ENCODE measurements at regions not wholly inside any gene's neighbourhood (a gene's known extent, or its start where the extent isn't known, plus 50 kb on each side); places are given as distances from the start of the nearest gene placed in this dataset.
A peak's percentile ranks its signal among the peaks of the same experiment; 100 is the strongest.

DNA sequence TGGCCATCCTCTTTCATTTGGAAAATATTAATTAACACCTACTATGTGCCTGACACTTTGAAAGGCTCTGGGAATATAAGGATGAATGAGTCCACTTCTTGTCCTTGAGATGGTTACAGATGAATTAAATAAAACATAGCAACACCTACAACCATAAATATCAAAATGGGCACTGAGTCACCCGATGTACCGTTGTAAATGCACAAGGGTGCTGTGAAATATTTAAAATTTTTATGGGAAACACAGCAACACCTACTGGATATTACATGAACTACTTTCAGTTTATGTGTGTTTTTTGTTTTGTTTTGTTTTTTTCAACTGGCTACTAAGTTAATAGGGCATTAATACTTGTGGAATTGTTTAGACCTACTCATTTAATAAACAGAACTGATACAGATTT lies 239.0 kb upstream of the NAALADL2 start:
- TF ChIP-seq EZH2 (IDR thresholded peaks at IDR 0.05; ENCODE audit: borderline replicate concordance, low read depth, low read length, poor library complexity, severe bottlenecking): no peak
- TF ChIP-seq, protein P1, sequence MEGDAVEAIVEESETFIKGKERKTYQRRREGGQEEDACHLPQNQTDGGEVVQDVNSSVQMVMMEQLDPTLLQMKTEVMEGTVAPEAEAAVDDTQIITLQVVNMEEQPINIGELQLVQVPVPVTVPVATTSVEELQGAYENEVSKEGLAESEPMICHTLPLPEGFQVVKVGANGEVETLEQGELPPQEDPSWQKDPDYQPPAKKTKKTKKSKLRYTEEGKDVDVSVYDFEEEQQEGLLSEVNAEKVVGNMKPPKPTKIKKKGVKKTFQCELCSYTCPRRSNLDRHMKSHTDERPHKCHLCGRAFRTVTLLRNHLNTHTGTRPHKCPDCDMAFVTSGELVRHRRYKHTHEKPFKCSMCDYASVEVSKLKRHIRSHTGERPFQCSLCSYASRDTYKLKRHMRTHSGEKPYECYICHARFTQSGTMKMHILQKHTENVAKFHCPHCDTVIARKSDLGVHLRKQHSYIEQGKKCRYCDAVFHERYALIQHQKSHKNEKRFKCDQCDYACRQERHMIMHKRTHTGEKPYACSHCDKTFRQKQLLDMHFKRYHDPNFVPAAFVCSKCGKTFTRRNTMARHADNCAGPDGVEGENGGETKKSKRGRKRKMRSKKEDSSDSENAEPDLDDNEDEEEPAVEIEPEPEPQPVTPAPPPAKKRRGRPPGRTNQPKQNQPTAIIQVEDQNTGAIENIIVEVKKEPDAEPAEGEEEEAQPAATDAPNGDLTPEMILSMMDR (conservative IDR thresholded peaks at IDR 0.05; ENCODE audit: low read depth, low read length): peak; percentile 38; the same call in 1 of the 2 replicates
- Histone ChIP-seq H3K36me3 (ENCODE audit: insufficient read depth, low read length, poor library complexity, severe bottlenecking) (no peaks in the 10 kb centered on the region), H3K9me3 (ENCODE audit: low read depth, low read length, poor library complexity, severe bottlenecking) (no peaks in the 10 kb centered on the region), H3K4me1 (ENCODE audit: insufficient read depth, low read length, poor library complexity, severe bottlenecking) (no peaks in the 10 kb centered on the region), H3K4me3 (ENCODE audit: low read depth, low read length, poor library complexity, severe bottlenecking) (no peak overlapping the region), H3K27me3 (replicated peaks; ENCODE audit: insufficient read depth, low read depth, low read length, poor library complexity) (no peaks in the 10 kb centered on the region), H3K27ac (ENCODE audit: low read depth, low read length, poor library complexity, severe bottlenecking) (no peak overlapping the region)
- intact Hi-C loops (cut with micrococcal nuclease; ENCODE audit: unreplicated experiment): loop anchor here (10.0 kb wide), 1 partner anchor 495 kb away; no protein-coding TSS in a partner anchor
- CTCF ChIA-PET: no interaction called here
- no TSS peak for BruUV-seq (replicated peaks)
- DNase-seq (ENCODE audit: low spot score): peak; percentile 33
- POLR2A ChIA-PET (ENCODE audit: low non-redundant PET): no interaction called here

DNA sequence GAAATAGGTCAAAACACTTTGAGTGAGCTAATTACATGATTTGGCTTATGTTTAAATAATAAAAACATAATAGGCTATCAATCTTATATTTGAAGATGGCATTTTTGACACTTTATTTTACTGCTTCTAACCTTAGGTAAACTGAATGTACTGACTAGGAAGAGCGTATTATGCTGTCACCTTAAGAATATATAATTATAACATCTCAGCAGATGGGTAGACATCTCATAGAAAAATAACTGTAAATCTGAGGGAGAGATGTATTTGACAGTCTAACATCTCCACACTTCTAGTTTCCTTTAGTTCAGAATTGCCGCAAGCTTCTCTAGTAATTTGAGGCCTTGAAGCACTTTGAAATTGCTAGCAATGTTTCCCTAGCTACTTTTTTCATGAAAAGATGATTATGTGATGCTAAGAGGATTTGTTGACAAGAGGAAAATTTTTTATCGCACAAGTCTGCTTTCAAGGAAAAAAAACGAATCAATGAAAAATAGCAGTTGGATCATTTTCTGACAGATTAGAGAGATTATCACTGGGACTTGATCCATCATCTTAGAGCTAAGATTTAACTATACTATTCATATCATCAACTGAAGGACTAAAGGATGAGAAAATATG lies 238.2 kb upstream of the NAALADL2 start:
- POLR2A ChIA-PET (ENCODE audit: low non-redundant PET): no interaction called here
- no TSS peak for BruUV-seq (replicated peaks)

GRCh38 chr3:174633342-174633741 lies 225.8 kb upstream of the NAALADL2 start:
- Histone ChIP-seq H3K4me3 (ENCODE audit: low read depth, low read length, poor library complexity, severe bottlenecking) (no peak overlapping the region), H3K9me3 (ENCODE audit: low read depth, low read length, poor library complexity, severe bottlenecking) (no peaks in the 10 kb centered on the region), H3K27ac (ENCODE audit: low read depth, low read length, poor library complexity, severe bottlenecking) (no peak overlapping the region), H3K4me1 (ENCODE audit: insufficient read depth, low read length, poor library complexity, severe bottlenecking) (no peaks in the 10 kb centered on the region), H3K27me3 (replicated peaks; ENCODE audit: insufficient read depth, low read depth, low read length, poor library complexity) (no peaks in the 10 kb centered on the region), H3K36me3 (ENCODE audit: insufficient read depth, low read length, poor library complexity, severe bottlenecking) (no peaks in the 10 kb centered on the region)
- POLR2A ChIA-PET (ENCODE audit: low non-redundant PET): interaction anchor here (0.6 kb wide), 1 partner anchor 748 kb away, joined by 3 read pairs; no protein-coding TSS in a partner anchor
- BruUV-seq (replicated peaks): no TSS peak
- TF ChIP-seq, protein P1 (conservative IDR thresholded peaks at IDR 0.05; ENCODE audit: low read depth, low read length): no peak
- TF ChIP-seq EZH2 (IDR thresholded peaks at IDR 0.05; ENCODE audit: borderline replicate concordance, low read depth, low read length, poor library complexity, severe bottlenecking): no peak
- CTCF ChIA-PET: no interaction called here
- DNase-seq (ENCODE audit: low spot score): no peak
- intact Hi-C loops (cut with micrococcal nuclease; ENCODE audit: unreplicated experiment): no loop called here

More for the DNA sequence above, 238.2 kb upstream of the NAALADL2 start:
- H3K27ac ChIP-seq (ENCODE audit: low read depth, low read length, poor library complexity, severe bottlenecking): no peak overlapping the region
- DNase-seq (ENCODE audit: low spot score): no peak
- intact Hi-C loops (cut with micrococcal nuclease; ENCODE audit: unreplicated experiment): loop anchor here (10.0 kb wide), 1 partner anchor 496 kb away; no protein-coding TSS in a partner anchor
- CTCF ChIA-PET: no interaction called here
- no peaks in the 10 kb centered on the region for H3K4me1 ChIP-seq (ENCODE audit: insufficient read depth, low read length, poor library complexity, severe bottlenecking)
- H3K9me3 ChIP-seq (ENCODE audit: low read depth, low read length, poor library complexity, severe bottlenecking): no peaks in the 10 kb centered on the region
- H3K4me3 ChIP-seq (ENCODE audit: low read depth, low read length, poor library complexity, severe bottlenecking): no peak overlapping the region
- TF ChIP-seq EZH2 (IDR thresholded peaks at IDR 0.05; ENCODE audit: borderline replicate concordance, low read depth, low read length, poor library complexity, severe bottlenecking): no peak
- TF ChIP-seq, protein P1 (conservative IDR thresholded peaks at IDR 0.05; ENCODE audit: low read depth, low read length): no peak
- no peaks in the 10 kb centered on the region for H3K27me3 ChIP-seq (replicated peaks; ENCODE audit: insufficient read depth, low read depth, low read length, poor library complexity)
- H3K36me3 ChIP-seq (ENCODE audit: insufficient read depth, low read length, poor library complexity, severe bottlenecking): no peaks in the 10 kb centered on the region

All from A673 (cell line).